ENCODE measurements at regions not wholly inside any gene's neighbourhood (a gene's known extent, or its start where the extent isn't known, plus 50 kb on each side); places are given as distances from the start of the nearest gene placed in this dataset.

DNA sequence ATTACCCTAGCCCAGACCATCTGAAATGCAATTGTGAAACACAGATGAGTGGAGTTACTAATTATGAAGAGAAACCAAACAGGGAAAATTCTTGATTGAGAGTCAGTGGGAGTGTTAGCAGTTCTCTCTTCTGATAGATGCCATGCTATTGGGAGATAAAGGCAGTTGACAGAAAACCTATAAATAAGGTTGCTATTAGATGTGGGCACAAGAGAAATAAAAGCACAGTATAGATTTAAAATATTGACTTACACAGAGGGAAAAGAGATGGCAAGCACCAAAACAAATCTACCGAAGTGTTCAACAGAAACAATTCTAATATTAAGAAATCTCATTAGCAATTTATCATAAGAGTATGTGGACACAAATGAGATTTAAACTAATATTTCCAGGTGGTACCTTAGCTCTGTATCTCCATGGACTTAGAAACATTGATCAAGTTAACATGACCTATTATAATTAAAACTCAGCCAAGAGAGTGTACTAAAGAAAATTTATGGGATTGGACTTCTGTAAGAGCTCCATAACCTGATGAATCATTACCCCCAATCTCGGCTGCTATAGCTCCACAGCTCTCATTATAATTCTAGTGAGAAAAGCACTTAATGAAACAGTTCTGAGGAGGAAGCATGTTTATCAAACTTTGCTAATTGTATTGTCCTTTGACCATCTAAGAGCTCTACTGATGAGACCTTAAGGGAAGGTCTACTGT lies 665.0 kb upstream of the RIOK2 start:
- Histone ChIP-seq H4K91ac (ENCODE audit: insufficient read depth, low read depth, low read length) (no peak overlapping the region), H3K79me1 (ENCODE audit: low read depth in 1 of 2, low read length in 2 of 2) (no peaks in the 10 kb centered on the region), H3K56ac (ENCODE audit: extremely low read depth, insufficient read depth, low read length) (no peak overlapping the region), H3K27ac (ENCODE audit: insufficient read depth, low read length) (no peak overlapping the region), H4K20me1 (ENCODE audit: insufficient read depth, low read length) (no peaks in the 10 kb centered on the region), H2AFZ (replicated peaks; ENCODE audit: low read length, poor library complexity) (no peak overlapping the region), H4K5ac (ENCODE audit: low read depth, low read length) (no peak overlapping the region), H3K9me3 (ENCODE audit: control insufficient read depth, insufficient read depth, low read length) (no peaks in the 10 kb centered on the region), H3K36me3 (ENCODE audit: control insufficient read depth, insufficient read depth, low read length) (no peaks in the 10 kb centered on the region), H2AK5ac (ENCODE audit: low read depth, low read length) (no peak overlapping the region), H3K4me1 (ENCODE audit: control insufficient read depth, insufficient read depth, low read length) (no peaks in the 10 kb centered on the region), H3K4me3 (ENCODE audit: insufficient read depth, low read depth, low read length) (no peak overlapping the region), H3K23ac (ENCODE audit: low read depth, low read length) (no peak overlapping the region), H3K4ac (ENCODE audit: low read depth, low read length) (no peak overlapping the region), H2BK5ac (ENCODE audit: low read depth, low read length, poor library complexity, severe bottlenecking) (no peak overlapping the region), H3K9ac (ENCODE audit: low read depth, low read length) (no peak overlapping the region), H2AK9ac (replicated peaks; ENCODE audit: low read depth, low read length, poor library complexity) (no peak overlapping the region), H3K18ac (ENCODE audit: low read depth, low read length) (no peak overlapping the region), H3K9me1 (ENCODE audit: insufficient read depth, low read length) (no peaks in the 10 kb centered on the region), H2BK120ac (ENCODE audit: low read depth, low read length) (no peak overlapping the region), H3K27me3 (ENCODE audit: control insufficient read depth, insufficient read depth, low read length) (no peaks in the 10 kb centered on the region), H2BK20ac (ENCODE audit: low read depth, low read length) (no peak overlapping the region), H4K8ac (ENCODE audit: low read depth in 2 of 2, low read length in 2 of 2) (no peak overlapping the region), H3K4me2 (ENCODE audit: low read depth, low read length) (no peak overlapping the region), H2BK15ac (ENCODE audit: low read depth, low read length) (no peak overlapping the region), H3K14ac (replicated peaks; ENCODE audit: low read depth, low read length) (no peak overlapping the region)
- WGBS, 2 experiments (ENCODE audit: extremely low coverage in 2 of 2, insufficient read length in 1 of 2): no CpG with 5 or more reads among the region's 2 CpGs
- BruUV-seq (replicated peaks): no TSS peak
- DNase-seq: no peak
- TF ChIP-seq MAFK (IDR thresholded peaks at IDR 0.05; ENCODE audit: low read depth, low read length): no peak
- TF ChIP-seq, protein P1, sequence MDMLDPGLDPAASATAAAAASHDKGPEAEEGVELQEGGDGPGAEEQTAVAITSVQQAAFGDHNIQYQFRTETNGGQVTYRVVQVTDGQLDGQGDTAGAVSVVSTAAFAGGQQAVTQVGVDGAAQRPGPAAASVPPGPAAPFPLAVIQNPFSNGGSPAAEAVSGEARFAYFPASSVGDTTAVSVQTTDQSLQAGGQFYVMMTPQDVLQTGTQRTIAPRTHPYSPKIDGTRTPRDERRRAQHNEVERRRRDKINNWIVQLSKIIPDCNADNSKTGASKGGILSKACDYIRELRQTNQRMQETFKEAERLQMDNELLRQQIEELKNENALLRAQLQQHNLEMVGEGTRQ (IDR thresholded peaks at IDR 0.05; ENCODE audit: low read depth, low read length): no peak
- ChIA-PET CTCF (no interaction called here), POLR2A (ENCODE audit: unreplicated experiment) (no interaction called here)
- in situ Hi-C loops (cut with MboI; ENCODE audit: low sequenced_read_pairs): no loop called here
- intact Hi-C loops (cut with micrococcal nuclease): no loop called here
- dilution Hi-C loops (cut with HindIII; ENCODE audit: low sequenced_read_pairs, unreplicated experiment): no loop called here
- ATAC-seq (ENCODE audit: low read depth): no peak
